HCEC 1CT (cell line): ENCODE measurements at regions not wholly inside any gene's neighbourhood (a gene's known extent, or its start where the extent isn't known, plus 50 kb on each side); places are given as distances from the start of the nearest gene placed in this dataset.

Source experiments
- DNase-seq: peaks from one replicate; pipeline ENCODE4 v3.0.0-alpha.2; 2017

DNA sequence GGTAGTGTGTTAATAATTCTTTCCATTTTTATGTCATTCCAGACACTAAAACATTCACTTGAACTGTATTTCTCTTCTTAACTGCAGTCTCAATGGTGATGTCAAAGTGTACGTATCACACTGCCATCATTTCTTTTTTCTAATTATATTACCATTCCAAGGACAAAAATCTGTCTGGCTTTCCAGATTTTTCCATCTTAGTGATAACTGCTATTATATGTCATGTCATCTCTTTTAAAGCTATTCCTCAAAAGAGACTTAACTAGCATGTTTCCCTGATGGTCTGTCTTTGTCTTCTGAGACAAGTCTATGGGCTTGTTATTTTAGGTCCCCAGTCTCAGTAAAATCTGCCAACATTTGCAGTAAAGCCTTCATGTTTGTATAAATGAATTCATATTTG is 1207.1 kb downstream of the PCDH17 start:
- no peak for DNase-seq

DNA sequence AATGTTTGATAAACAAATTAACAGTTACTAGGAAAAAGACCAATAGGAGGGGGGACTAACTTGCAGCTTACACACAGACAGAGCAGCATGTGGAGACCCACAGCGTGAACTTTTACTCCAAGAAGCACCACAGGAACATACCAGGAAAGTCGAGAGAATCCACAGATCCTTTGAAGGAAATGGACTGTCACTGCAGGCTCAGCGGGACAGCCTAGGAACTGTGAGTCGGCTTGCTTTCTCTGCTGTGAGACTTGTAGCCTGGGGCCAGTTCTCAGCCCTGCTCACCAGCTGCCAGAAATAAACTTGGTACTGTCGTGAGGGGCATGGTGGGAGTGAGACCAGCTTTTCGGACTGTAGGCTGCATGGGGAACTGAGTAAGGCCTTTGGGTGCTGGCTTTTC is 1211.5 kb downstream of the PCDH17 start:
- DNase-seq: no peak

- no peak for DNase-seq
These were observed 1212.0 kb downstream of the PCDH17 start for GRCh38 chr13:58843567-58843966.

DNA sequence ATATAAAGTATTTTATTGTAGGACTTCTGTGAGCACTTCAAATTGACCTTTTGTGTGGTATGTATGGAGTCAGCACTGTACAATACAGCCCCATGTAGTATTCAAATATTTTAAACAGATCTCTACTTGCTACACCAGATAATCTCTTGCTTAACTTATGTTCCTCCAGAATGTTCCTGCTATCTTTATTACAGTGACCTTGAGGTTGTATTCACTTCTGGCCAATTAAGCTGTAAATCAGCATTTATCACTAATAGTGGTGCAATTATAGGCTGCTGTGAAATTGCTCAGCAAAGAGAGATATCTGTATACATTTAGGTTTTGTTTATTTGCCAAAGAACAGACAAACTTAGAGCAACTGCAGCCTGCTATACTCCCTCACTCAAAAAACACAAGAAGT is 1218.6 kb downstream of the PCDH17 start:
- no peak for DNase-seq

DNA sequence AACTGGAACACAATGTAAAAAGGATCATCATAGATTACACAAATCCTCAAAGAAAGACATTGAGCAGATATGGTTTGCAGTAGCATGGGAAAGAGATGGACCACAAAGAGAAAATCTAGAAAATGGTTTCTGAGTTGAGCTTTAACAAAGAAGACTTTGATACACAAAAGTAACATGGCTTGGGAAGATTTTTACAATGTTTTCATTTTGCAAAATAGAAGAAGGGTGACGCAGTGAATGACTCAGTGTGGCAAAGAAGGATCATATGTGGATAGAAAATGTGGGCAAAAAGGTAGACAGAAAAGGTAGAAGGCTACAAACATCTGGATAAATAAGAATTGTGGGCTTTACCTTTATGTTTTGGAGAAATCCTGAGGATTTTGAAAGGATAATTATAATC is 1220.5 kb downstream of the PCDH17 start:
- no peak for DNase-seq

GRCh38 chr13:58855283-58855682 is 1223.7 kb downstream of the PCDH17 start:
- DNase-seq: no peak

- DNase-seq: no peak
These were observed 1227.4 kb downstream of the PCDH17 start for GRCh38 chr13:58858870-58859371.

- DNase-seq: no peak
These were observed 1233.7 kb downstream of the PCDH17 start for GRCh38 chr13:58865286-58865685.

DNA sequence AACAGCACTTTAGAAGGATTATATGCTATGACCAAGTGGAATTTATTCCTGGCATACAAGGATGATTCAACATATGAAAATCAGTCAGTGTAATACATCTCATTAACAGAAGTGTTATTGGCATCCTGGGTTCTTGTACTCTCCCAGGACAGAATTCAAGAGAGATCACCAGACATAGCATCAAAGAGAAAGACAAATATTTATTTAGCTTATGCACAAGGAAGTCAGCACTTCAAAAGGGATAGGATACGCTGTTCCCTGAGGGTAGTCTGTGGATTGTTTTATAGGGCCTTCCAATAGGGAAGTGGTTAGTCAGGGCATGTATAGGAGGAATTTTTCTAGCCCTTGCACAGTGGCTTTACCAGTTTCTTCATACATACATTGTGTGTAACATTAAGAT is 1238.0 kb downstream of the PCDH17 start:
- no peak for DNase-seq

DNA sequence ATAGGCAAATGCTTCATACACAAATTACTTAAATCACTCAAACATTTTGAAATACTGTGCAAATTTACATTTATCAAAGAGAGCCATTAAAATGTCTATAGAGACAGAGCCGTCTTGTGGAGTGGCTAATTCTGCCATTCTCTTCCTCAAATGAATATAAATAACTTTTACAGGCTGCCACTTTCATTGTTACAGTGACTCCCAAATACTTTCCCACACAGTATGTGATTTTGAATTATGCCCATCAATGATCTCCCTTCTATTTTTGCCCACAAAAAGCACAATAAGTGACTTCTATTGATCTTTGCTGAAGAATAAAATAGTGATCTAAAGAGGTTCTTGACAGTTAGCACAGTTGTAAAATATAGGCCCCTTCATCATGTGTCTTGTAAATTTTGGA is 1244.9 kb downstream of the PCDH17 start:
- no peak for DNase-seq

DNA sequence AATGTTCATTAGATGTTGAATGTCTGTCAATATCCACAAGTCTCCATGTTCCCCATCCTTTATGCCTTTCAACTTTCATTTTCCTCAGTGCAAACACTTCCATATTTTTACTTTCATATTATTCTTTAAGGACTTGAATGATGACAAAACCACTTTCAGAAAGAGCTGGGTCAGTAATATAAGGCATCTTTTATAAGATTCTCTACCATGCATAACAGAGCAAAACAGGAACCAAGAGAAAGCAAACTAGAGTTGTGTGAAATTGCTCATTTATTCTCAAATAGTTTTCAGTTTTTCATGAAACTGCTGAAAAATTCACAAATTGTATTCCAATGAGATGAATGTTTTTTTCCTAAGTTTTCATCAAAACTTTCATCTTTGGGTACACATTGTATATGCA is 1247.6 kb downstream of the PCDH17 start:
- DNase-seq: no peak

GRCh38 chr13:58882516-58882915 is 1251.0 kb downstream of the PCDH17 start:
- no peak for DNase-seq

GRCh38 chr13:58883405-58883804 is 1251.9 kb downstream of the PCDH17 start:
- no peak for DNase-seq

DNA sequence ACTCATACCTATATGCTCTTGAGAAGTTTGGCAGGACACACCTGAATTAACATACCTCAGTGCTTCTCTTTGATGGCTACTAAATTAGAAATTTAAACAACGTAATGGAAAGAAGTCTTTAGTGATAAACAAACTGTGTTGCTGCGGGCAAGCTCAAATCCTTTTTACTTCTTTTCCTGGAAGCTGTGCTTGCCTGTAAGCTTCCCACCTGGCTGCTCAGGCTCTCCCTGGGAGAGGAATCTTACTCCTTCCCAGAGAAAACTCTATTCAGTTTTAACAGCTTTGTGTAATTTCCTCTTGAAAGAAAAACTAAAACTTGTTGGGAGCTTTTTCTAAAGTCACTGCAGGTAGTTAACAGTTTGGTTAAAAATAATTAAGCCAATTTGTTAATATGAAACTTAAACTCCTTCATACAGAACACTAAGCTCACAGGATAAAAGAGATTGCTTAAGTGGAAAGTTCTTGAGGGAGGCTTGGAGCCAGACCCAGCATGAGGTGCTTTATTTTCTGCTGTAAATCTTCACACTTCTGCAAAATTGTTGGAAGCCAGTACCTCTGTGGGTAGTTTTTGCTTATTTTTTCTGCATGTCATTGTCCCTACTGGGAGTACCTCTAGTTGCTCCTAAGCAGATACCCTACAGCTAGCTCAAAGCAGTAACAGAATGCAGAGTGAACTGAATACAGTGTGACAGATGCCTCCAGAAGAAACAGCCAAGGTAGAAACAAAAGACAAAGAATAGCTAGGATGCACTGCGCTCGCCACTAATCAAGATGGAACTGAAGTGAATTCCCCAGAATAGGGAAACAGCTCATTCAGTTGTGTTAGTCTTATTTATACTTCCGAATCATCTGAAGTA is 1253.0 kb downstream of the PCDH17 start:
- no peak for DNase-seq

DNA sequence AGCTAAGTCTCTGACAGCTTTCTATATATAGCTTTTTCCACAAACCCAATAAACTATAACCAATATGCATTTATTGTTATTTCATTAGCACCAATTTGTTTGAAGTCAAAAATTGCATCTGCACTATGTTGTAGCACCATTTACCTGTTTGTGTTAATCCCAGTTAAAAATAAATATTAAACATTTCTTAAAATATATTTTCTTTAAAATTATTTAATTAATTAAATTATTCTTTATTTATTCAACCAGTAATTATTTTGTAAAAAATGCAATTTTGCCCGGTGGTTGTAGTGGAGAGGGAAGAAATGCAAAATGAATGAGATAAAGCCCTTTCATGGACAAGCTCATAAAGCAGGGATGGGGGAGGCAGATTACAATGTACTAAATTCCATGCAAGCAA is 1257.9 kb downstream of the PCDH17 start:
- no peak for DNase-seq

- DNase-seq: no peak
These were observed 1261.9 kb downstream of the PCDH17 start for GRCh38 chr13:58893396-58893795.

DNA sequence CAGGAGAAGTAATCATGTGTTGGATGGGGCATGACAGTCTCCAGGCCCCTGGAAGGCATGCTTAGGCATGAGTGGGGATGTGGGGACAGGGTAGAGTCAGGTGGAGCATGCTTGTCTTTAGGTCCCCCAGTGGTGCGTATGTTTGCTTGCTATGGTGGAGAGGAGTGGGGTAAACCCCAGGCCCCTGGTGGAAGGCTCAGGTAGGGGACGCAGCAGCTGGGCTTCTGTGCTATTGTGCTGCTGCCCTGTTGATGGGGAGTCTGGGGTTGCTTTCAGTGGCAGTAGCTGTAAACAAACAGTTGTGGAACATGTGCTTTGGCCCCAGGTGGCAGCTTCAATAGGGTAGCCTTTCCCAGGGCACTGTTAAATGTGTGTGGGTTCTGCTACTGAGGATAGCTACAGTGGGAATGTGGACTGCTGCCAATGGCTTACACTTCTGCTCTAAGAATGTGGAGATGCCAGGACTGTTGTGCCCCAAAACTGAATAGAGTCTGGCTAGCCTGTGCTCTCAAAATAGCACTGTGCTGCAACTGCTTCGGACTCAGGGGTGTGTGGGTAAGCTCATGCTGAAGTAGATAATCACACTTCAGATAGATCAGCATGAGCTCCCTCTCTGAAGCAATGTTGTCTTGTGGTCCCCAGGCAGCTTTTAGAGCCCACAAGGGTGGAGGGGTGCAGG is 1257.3 kb downstream of the DIAPH3 start:
- no peak for DNase-seq

GRCh38 chr13:58907347-58907746 is 1256.4 kb downstream of the DIAPH3 start:
- DNase-seq: no peak

- no peak for DNase-seq
These were observed 1255.6 kb downstream of the DIAPH3 start for GRCh38 chr13:58908019-58908679.

- DNase-seq: no peak
These were observed 1244.2 kb downstream of the DIAPH3 start for GRCh38 chr13:58919551-58919950.

GRCh38 chr13:58921129-58921528 is 1242.6 kb downstream of the DIAPH3 start:
- no peak for DNase-seq

DNA sequence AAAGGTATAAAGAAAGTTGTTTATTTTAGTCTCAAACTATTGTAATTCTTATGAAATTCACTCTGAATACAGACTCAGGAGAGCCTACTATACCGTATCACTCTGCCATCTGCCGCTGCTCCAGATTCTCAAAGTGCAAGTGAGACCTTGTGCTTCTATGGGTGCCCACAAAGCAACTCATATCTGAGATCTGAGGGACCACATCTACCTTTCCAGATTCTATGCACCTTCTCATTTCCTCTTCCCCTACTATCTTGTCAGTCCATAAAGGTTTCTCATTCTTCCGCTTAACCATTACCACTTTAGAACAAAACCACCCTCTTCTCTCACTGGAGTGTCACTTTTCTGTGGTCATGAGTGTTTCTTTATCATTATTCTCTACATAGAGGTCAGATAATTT is 1236.9 kb downstream of the DIAPH3 start:
- DNase-seq: no peak

- no peak for DNase-seq
These were observed 1230.3 kb downstream of the DIAPH3 start for GRCh38 chr13:58933475-58933874.

DNA sequence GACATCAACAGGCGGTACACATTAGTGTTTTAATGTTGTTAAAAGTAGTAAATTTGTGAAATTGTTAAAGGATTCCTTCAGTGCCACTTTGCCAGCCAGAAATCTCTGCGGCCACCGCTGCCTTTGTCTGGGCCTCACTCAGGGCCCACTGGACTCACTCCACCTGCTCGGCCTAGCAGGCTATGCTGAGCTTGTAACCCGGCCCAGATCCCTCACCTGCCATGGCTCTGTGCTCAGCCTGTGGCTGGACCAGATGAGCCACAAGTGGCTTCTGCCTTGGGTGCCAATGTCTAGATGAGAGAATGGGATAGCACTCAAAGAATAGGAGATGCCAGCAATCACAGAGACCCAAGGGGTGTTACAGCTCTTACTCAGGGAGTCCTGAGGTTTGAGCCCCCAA is 1228.0 kb downstream of the DIAPH3 start:
- no peak for DNase-seq
